PC-9 (cell line): ENCODE measurements at regions not wholly inside any gene's neighbourhood (a gene's known extent, or its start where the extent isn't known, plus 50 kb on each side); places are given as distances from the start of the nearest gene placed in this dataset.

Experiments used
- CTCF ChIP-seq: fragments of 200-600 bp; sonication (generic); conservative IDR thresholded peaks from 2 replicates; pipeline ENCODE4 v1.6.1; 2017; ENCODE audit warnings: mixed run types, antibody characterized with exemption, mild to moderate bottlenecking, moderate library complexity
- EZH2 ChIP-seq: fragments of 200-600 bp; sonication (generic); IDR thresholded peaks from 2 replicates; pipeline ENCODE4 v1.8.0; 2017; ENCODE audit warnings: antibody characterized with exemption, low read depth

- TF ChIP-seq CTCF (no peak), EZH2 (no peak)
These were observed 245.1 kb downstream of the ERMARD start for GRCh38 chr6:169996378-169997051.
